ELR (cell line): ENCODE measurements at regions not wholly inside any gene's neighbourhood (a gene's known extent, or its start where the extent isn't known, plus 50 kb on each side); places are given as distances from the start of the nearest gene placed in this dataset.
A peak's percentile ranks its signal among the peaks of the same experiment; 100 is the strongest.
"Not testable (repeated sequence)": the region's sequence is repeated elsewhere in the genome, so short reads cannot be mapped to it uniquely, and the experiment has no call there.

Experiments
- DNase-seq: peaks from one replicate; pipeline ENCODE4 v3.0.0-alpha.2; 2015; ENCODE audit warnings: low read depth

DNA sequence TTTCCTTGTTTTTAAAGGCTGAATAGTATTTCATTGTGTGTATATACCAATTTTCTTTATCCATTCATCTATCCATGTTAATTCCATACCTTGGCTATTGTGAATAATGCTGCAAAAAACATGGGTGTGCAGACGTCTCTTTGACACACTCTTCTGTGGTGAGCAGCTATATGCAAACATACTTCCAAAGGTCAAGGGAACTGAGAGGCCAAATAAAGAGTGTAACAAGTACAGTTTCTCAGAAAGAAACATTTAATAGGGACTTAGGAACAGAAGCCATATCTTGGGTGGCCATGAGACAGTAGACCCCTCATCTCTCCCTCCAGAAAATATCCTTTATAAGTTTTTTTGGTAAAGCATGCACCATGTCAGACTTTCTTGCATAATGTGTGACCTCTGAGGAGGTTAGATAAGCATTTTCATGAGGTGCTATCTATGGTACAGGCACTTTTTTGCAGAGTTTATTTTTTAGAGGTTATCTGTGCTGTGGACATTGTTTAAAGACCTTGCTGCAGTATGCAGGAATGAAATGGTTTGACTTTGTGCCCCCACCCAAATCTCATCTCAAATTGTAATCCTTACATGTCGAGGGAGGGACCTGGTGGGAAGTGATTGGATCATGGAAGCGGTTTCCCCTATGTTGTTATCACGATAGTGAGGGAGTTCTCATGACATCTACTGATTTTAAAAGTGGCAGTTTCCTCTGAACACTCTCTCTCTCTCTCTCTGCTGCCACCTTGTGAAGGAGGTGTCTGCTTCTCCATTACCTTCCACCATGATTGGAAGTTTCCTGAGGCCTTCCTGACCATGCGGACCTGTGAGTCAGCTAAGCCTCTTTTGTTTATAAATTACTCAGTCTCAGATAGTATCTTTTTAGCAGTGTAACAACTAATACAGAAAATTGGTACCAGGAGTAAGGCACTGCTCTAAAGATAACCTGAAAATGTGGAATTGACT lies 1202.3 kb downstream of the GALC start:
- DNase-seq, result peak; percentile 30

DNA sequence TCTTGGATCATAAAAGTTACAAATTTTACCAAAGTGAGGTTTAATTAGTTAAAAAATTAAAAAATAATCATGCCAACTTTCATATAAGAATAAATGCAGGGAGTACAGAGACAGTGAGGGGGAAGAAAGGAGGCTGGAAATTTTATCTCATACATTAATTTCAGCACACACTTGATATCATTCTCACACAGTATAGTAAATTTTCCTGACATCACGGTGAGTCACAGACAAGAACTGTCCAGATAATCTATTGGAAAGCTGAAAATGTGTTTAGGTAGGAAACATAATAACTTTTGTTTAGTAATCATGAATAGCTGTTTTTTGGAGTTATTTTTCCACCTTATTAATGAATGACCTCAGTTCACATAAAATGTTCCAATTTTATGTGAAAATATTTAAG lies 1204.8 kb downstream of the GALC start:
- peak; percentile 39 for DNase-seq

DNA sequence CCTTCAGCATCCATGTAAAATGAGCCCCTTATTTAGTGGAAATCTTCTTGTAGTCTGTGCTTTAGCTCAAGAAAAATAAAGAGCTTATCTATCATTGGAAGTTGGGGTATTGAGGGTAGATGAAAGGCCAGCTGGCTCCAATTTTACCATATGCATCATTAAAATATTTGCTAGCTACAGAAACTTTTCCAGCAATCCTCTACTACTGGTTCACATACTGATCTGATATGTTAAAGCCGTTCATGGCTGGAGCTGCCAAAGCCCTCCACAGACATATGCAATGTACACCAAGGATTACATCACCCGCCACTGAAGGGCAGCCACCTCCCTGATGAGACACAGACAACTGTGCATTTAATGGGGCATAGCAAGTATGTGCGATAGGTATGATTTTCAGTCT lies 1205.3 kb downstream of the GALC start:
- DNase-seq, result peak; percentile 39

DNA sequence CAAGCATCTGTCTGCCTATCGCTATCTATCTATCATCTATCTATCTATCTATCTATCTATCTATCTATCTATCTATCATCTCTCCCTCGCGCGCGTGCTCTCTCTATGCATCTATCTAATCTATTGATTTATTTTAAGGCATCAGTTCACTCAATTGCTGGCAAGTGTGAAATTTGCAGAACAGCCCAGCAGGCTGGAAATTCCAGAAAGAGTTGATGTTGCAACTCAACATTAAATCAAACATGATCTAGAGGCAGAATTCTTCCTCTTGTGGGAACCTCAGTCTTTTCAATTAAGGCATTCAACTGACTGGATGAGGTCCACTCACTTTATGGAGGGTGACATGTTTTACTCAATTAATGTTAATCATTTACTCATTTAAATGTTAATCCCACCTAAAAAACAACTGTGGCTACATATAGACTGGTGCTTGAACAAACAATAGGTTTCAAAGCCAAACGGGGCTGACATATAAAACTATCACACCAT lies 1210.8 kb downstream of the GALC start:
- DNase-seq, result no peak

DNA sequence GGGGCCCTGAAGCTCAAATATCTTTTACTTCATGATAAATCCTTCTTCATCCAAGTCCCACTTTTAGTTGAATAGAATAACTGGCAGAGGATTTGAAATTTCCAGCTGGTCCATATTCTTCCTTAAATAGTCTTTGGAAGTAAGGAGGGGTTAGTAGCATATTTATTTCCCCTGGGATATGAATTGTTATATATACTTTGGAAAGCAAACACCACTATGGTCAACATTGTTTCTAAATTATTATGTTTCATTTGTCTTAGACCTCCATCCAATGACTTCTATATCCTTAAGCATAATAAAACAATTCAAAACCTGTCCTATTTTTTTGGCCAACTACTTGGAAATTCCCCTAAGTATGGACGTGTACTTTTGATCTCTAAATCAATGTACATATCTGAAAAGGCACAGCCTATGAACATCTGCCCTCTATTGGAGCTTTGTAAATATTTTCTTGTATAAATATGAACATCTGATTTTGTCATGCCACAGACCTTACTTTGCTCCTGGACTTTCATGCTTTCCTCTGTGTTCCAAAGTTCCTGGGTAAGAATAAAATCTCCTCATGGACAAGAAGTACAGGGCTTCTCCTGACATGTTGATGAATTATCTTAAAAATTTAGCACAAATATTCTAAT lies 1212.0 kb downstream of the GALC start:
- no peak for DNase-seq

DNA sequence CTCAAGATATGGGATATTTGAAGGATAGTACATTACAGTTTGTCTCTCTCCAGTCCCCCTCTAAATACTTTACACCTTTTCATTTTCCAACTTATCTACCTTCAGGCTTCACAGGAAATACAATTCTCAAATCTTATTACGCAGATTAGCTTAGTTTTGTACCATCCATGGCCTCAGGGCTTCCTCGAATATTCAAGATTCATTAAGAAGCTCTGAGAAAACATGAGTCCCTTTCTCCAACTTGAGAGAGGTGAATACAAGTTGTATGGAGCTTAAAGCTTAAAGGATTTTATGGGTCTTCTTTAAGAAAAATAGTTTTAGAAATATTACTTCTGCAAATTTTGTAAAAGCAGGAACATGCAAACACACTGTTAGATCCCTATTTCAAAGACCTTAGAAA lies 1212.5 kb downstream of the GALC start:
- no peak for DNase-seq

DNA sequence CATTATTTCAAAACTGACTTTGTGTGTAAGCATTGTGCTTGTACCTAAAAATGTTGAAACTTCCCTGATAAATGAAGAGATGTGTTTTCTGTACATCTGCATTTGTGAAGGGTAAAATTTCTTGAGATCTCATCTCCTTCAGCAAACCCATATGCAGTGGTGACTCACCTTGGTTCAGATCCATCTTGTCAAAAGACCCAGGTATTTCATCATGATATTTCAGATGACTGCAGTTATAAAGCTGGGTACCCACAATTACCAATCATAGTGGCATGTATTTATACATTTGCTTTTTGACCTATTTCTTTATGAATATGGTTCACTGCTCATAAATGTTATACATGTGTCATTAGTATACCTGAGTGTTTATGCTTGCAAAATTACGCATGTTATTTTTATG lies 1213.6 kb downstream of the GALC start:
- DNase-seq, result peak; percentile 45

DNA sequence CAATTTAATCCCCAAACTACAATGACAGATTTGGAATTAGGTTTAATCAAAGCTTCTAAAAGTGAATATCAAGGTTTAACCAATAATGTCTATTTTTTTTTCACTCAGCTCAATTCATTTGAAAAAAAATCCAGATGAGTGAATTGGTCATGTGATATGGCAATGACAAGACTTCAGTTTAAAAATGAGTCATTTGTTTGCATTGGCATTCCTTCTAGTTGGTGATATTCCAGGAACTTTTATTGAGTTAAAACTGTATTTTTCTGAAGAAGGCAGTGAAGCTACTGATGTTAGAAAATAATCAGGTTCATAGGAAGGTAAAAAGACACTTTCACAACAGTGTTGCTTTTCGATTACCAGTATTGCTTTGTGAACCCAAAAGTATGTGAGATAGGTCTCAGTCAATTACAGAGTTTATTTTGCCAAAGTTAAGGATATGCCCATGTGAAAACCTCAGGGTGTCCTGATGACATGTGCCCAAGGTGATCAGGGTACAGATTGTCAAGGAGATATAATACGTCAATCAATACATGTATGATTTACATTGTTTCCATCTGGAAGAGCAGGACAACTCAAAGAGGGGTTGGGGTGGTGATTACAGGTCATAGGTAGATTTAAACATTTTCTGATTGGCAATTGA lies 1214.9 kb downstream of the GALC start:
- DNase-seq, result peak; percentile 70

DNA sequence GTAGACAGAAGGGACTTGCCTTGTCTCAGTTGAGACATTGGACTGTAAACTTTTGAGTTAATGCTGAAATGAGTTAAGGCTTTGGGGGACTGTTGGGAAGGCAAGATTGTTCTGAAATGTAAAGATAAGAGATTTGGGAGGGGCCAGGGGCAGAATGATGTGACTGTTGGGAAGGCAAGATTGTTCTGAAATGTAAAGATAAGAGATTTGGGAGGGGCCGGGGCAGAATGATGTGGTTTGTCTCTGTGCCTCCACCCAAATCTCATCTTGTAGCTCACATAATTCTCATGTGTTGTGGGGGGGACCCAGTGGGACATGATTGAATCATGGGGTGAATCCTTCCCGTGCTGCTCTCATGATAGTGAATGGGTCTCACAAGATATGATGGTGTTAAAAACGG lies 1217.1 kb downstream of the GALC start:
- DNase-seq, result not testable (repeated sequence)

DNA sequence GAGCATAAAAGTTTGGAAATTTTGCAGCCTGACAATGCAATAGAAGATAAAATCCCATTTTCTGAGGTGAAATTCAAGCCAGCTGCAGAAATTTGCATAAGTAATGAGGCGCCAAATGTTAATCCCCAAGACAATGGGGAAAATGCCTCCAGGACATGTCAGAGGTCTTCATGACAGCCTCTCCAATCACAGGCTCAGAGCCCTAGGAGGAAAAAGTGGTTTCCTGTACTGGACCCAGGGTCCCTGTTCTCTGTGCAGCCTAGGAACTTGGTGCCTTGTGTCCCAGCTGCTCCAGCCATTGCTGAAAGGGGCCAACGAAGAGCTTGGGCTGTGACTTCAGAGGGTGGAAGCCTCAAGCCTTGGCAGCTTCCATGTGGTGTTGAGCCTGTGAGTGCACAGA lies 1218.1 kb downstream of the GALC start:
- DNase-seq, result no peak

DNA sequence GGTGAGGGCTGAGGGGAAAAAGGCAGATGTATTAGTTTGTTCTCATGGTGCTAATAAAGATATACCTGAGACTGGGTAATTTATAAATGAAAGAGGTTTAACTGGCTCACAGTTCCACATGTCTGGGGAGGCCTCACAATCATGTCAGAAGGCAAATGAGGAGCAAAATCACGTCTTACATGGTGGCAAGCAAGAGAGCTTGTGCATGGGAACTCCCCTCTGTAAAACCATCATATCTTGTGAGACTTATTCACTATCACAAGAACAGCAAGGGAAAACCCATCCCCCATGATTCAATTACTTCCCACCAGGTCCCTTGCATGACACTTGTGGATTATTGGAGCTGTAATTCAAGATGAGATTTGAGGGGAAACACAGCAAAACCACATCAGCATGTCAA lies 1220.9 kb downstream of the GALC start:
- no peak for DNase-seq

DNA sequence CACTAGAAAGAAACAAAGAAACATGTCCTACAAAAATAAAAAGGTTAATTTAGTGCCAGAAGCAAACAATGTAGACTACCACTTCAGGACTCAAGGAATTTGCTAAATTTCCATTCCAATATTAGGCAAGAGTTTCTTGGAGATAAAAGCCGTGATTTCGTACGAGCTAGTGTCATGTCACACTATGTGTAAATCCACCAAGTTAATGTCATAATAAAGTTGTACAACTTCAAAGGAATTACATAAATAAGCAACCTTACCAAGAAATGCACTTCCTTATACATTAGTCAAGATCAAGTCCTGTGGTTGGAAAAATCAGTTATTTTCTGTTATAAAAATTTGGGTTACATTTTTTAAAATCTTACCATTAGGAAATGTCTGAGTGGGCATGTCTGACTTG lies 1222.8 kb downstream of the GALC start:
- DNase-seq, result no peak

DNA sequence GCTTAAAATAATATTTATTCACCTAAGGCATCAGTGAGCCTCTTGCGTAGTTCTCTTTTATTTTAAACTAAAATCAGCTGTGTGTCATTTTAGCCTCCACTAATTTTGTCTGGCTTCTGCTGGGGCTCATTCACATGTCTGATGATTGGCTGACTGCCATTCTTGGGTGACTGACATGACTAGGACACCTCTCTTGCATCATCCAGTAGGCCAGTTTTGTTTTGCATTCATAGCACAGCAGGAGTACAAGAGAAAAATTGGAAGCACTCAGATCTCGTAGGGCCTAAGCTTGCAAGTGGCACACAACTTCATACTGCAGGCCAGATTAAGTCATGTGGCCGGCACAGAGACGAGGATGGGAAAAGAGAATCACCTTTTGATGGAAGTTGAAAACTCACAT lies 1226.5 kb downstream of the GALC start:
- no peak for DNase-seq

DNA sequence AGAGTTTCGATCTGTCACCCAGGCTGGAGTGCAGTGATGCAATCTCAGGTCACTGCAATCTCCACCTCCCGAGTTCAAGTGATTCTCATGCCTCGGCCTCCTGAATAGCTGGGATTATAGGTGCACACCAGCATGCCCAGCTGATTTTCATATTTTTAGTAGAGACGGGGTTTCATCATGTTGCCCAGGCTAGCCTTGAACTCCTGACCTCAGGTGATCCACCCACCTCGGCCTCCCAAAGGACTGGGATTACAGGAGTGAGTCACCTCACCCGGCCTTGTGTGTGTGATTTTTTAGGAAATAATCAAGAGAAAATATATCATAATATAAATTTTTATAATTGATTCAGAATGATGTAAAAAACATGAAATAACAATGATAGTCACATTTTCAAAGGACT lies 1231.4 kb downstream of the GALC start:
- no peak for DNase-seq

DNA sequence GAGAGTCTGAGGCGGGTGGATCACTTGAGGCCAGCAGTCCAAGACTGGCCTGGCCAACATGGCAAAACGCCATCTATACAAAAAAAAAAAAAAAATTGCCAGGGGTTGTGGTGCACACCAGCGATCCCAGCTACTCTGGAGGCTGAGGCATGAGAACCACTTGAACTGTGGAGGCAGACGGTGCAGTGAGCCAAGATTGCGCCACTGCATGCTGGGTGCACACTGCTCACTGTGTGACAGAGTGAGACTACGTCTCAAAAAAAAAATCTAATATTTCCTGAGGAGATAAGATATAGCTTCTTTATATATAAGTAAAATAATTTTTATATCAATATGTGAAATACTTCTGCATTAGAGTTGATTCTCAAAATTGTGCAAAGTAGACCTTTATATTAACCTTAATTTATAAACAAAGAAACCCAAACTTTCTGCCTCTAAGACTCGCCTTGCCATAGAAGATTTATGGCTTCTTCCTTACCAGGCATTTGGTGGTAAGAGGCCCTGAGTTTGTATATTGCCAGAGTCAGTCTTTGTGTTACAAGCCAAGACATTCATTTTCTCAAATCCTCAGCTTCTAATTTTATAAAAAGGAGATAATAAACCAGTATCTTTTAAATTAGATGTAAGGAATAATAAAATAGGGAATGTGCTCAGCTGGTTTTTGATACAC lies 1226.7 kb downstream of the FLRT2 start:
- no peak for DNase-seq

DNA sequence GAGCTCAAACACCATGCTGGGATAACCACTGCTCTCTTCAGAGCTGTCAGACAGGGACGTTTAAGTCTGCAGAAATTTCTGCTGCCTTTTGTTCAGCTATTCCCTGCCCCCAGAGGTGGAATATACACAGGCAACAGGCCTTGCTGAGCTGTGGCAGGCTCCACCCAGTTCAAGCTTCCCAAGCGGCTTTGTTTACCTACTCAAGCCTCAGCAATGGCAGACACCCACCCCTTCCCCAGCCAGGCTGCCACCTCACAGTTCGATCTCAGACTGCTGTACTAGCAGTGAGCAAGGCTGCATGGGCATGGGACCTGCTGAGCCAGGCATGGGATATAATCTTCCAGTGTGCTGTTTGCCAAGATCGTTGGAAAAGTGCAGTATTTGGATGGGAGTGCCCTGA lies 1220.5 kb downstream of the FLRT2 start:
- not testable (repeated sequence) for DNase-seq

DNA sequence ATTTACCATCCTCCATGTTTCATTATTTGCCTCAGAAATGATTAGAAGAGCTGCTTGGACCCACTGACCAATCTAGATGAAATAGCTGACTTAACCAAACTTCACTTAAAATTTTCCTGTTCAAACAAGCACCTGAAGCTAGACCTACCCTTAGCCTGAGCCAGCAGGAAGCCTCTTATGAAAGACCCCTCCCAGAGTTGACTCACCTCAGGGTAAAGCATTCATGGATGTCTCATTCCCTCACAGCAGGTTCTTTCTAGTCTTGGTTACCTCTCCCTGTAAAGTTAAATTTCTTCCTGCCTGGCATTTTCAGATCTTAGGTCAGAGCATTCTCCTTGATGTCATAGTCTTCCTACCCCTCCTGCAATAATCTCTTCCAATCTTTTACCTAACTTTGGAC lies 1209.8 kb downstream of the FLRT2 start:
- DNase-seq, result no peak

DNA sequence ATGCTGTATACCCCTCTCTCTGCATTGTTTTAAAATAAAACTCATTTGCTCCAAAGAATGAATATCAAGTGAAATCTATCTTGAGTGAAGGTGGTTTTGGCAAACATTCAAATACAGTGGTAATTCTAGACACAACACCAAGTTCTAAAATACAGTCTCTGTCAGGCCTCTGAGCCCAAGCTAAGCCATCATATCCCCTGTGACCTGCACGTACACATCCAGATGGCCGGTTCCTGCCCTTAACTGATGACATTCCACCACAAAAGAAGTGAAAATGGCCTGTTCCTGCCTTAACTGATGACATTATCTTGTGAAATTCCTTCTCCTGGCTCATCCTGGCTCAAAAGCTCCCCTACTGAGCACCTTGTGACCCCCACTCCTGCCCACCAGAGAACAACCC lies 1201.5 kb downstream of the FLRT2 start:
- not testable (repeated sequence) for DNase-seq

DNA sequence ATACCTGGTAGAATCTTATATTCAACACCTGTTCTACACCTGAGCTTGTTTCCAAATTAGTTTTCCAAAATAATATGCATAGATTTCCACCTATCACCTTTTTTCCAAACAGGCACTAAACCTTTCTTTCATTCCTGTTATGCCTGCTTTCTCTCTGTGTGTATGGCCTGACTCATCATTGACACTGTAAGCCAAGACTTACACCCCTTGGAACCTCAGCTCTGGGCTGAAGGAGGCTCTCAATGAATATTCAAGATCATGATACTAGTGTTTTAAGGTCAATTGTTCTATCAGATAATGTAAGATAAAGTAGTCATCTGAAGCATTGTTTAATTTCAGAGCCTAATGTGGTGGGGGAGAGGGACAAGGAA lies 1193.3 kb downstream of the FLRT2 start:
- no peak for DNase-seq

DNA sequence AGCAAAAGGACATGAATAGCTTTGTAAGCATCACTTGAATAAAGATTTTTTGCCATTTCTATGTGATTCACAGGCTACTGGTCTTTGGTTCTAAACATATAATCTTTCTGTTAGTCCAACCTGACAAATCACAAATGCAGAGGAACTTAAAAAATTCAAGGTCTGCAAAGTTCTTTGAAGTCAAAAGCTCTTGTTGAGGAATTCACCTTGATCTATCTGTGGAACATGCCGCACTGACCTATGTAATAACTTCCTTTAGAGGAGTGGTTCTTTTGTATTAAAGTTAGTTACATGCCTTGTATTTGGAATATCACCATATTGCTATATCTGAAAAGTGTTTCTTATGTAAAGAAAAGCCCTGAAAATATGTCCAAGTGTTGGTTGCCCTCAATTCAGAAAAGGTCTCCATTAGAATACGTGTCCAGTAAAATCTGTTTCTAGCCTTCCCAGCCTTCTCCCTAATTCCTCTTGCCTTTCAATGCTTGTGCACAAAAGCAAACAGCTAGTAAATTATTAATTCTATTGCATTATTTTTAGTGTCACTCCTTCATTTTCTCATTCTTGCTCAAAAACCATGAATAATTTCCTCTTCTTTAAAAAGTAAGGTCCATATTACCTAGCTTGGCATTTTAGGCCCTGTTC lies 1192.8 kb downstream of the FLRT2 start:
- DNase-seq, result no peak

DNA sequence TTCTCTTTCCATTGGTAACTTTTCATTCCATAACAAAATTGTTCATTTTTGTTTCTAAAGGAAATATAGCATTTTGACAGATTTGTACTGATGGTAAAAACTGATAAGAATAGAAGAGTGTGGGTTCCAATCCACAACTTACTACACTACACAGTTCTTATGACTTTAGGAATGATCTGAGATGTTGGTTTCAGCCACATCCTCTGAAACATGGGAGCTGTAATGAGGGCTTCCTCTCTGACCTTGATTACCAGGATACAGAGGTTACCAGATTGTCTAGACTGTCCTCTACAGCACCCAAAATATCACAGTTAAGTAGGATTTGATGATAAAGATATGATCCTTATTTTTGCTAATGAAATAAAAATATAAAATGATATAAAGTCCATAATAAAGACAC lies 1184.6 kb downstream of the FLRT2 start:
- no peak for DNase-seq

DNA sequence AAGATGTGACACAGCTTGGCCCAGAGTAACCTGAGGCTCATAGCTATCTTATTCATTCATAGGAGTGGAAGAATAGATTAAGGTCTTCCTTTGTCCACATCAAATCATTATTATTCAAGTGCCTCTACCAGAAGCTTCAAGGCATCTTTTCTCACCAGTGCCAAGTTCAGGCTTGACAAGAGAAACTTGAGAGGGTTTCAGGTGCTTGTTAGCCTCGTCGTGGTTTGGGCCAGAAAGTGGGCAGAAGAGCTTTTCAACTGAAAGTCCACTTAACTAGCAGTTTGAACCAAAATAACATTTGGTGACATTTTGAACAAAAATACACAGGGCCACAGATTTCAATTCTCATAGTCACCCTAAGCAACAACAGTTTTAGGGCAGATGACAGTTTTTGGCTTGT lies 1184.2 kb downstream of the FLRT2 start:
- DNase-seq, result no peak
